G401 (cell line): ENCODE measurements at regions not wholly inside any gene's neighbourhood (a gene's known extent, or its start where the extent isn't known, plus 50 kb on each side); places are given as distances from the start of the nearest gene placed in this dataset.
"Not testable (repeated sequence)": the region's sequence is repeated elsewhere in the genome, so short reads cannot be mapped to it uniquely, and the experiment has no call there.

Experiments
- DNase-seq: peaks from one replicate; pipeline ENCODE4 v3.0.0-alpha.2; 2015; ENCODE audit warnings: low spot score
- in situ Hi-C: cut with HindIII; loops from 2 replicates; pipeline ENCODE4 v1.10.0; 2016; ENCODE audit warnings: low sequenced_read_pairs, mixed read lengths

DNA sequence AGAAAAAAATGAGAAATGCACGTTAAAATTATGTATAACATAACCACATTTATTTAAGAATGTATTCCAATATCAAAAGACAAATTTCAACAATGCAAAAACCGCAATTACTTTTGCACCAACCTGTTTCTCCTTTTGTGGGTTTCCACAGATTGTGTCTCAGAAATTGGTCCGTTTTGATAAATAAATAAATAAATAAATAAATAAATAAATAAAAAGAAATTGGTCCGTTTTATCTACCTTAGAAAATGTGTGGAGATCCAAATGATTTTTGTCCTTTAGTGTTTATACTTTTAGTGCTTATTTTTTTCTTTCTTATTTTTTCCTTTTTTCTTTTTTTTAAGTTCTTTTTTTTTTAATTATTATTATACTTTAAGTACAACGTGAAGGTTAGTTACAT is 1682.2 kb upstream of the TMEFF2 start:
- in situ Hi-C loops = no loop called here
- DNase-seq = no peak

DNA sequence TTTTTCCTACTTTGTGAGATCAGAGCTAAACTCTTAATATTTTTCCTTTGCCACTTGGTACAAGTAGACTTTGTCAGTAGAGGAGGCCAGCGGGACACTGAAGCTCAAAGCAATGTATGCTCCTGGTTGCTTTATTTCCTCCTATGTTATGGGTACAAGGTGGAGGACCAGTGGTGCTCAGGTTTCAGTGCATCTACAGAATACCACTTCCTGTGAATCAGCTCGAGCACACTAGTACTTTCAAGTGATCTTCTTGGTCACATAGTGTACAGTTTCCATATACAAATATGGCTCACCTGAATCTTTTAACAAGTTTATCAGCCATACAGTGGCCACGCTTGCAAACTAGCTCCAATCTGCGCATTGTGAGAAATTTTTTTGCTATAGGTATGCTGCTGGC is 1674.8 kb upstream of the TMEFF2 start:
- DNase-seq = no peak
- in situ Hi-C loops = no loop called here

DNA sequence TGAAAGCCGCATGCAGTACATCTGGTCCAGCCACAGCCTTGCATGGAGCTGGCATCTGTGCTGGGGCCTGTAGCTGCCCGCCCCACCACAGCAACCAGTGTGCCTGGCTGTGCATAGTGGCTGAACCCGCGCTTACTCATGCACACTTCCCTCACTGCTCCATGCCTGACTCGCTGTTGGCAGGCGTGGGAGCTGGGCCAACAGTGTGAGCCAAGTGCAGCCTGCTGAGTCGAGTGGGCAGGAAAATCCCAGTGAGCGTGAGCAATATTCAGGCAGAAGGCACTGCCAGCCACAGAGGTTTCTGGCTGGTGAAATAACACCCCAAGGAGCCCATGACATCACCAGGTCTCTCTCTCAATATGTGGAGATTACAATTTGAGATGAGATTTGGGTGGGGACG is 1674.1 kb upstream of the TMEFF2 start:
- in situ Hi-C loops = no loop called here

DNA sequence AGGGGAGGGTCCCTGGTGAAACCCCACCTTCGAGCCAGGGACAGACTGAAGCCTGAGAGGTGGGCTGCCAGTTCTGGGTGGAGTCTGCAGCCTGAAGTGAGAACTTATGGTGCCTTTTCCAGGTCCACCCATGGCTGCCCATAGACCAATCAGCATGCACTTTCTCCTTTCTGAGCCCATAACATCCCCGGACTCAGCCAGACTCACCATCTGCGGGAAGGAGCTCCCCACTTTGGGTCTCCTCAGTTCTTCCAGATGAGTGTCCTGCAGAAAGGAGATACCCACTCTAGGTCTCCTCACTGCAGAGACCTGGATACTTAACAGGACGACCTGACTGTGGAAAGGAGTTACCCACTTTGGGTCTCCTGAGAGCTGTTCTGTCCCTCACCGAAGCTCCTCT is 1673.4 kb upstream of the TMEFF2 start:
- in situ Hi-C loops = no loop called here
- no peak for DNase-seq

More for the DNA sequence above, 1674.1 kb upstream of the TMEFF2 start:
- peak; percentile 84 for DNase-seq

DNA sequence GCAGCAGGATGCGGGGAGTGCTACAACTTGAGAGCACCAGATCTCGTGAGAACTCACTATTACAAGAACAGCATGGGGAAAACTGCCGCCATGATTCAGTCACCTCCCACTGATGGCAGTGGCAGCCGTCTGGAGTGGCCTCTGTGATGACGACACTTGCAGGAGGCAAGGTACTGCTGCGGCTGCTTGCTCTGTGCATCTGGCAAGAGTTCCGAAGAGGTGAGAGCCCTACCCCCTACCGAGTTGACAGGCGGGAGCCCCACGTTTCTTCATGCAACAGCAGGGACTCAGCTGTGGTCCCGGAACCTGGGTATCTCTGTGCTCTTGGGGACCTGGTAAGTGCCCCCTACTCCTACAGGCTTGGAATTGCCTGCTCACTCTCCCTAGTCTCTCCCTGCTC is 1672.7 kb upstream of the TMEFF2 start:
- no peak for DNase-seq
- in situ Hi-C loops = no loop called here

DNA sequence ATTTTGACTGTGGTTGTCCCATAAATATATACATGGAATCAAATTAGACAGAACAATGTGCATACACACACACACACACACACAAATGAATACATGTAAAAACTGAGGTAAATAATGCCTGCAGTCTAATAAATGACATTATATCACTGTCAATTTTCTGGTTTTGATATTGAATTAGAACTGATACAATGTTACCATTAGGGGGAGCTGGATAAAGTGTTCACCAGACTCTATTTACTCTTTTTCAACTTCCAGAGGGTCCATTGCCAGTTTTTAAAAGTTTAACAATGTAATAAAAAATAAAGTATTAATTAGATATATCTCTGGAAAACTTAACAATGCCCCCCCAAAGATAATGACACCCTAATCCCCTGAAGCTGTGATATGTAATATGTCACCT is 1666.8 kb upstream of the TMEFF2 start:
- in situ Hi-C loops = no loop called here
- DNase-seq = no peak

DNA sequence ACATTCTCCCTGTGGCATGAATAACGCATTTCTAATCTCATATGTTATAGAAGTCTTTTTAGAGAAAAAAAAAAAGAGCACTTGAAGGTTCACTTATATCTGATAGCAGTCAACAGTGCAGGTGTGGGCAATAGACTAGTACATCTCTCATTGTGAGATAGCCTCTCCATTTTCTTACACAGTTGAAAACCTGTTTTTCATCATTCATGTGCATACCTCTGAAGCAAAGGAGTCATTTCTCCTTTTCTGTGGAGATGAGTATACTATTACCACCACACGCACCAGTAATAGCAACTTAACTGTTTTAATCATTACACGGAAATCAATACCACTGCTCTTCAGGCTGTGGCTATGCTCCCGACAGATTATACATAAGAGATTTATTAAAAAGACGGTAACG is 1653.3 kb upstream of the TMEFF2 start:
- no peak for DNase-seq
- in situ Hi-C loops = no loop called here

DNA sequence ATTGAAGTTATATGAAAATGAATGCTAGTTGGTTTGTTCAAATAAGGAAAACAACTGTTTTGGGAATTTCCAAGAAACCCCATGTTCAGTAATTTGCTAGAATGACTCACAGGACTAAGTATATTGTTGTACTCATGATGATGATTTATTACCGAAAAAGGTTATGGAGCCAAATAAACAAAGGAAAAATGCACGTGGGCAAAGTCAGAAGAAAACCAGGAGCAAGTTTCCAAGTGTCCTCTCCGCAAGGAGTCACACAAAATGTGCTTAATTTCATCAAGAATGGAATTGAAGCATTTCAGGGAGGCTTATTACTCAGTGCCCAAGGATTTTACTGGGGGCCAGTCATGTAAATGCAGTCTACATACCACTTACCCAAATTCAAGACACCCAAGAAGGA is 1652.4 kb upstream of the TMEFF2 start:
- in situ Hi-C loops = no loop called here
- DNase-seq = no peak

DNA sequence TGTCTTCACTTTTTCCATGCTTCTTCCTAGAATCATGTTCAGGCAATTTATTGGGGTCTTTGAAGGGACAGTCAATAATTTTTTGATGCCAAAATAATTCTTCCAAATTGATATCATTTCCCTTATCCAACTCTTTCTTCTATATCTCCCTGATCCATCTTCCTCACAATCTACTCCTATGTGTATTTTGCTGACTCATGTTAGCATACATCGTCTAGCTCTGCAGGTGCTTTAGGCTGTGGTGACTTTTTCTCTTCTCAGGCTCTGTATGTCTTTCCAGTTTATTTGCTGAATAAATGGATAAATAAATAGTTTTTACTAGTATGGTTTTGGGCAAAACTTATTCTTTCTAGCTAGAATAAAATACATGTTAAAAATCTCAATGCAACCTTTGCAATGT is 1650.9 kb upstream of the TMEFF2 start:
- DNase-seq = no peak
- in situ Hi-C loops = no loop called here

DNA sequence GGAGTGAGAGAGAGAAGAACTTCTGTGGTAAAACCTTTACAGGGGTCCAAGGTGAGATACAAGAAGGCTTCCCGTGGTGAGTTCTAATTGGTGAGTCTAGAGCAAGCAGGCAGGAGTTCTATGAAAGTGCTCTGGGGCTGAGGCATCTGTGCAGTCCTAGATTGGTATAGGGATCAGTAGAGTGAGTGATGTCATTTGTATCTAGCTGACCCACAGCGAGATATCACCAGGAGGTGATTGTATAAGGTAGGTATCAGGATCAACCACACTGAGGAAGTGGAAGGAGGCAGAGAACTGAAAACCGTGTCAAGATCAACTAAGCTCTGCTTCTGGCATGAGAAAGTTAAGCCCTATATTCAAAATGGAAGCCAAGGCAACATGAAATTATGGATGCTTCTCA is 1648.9 kb upstream of the TMEFF2 start:
- DNase-seq = no peak
- in situ Hi-C loops = no loop called here

DNA sequence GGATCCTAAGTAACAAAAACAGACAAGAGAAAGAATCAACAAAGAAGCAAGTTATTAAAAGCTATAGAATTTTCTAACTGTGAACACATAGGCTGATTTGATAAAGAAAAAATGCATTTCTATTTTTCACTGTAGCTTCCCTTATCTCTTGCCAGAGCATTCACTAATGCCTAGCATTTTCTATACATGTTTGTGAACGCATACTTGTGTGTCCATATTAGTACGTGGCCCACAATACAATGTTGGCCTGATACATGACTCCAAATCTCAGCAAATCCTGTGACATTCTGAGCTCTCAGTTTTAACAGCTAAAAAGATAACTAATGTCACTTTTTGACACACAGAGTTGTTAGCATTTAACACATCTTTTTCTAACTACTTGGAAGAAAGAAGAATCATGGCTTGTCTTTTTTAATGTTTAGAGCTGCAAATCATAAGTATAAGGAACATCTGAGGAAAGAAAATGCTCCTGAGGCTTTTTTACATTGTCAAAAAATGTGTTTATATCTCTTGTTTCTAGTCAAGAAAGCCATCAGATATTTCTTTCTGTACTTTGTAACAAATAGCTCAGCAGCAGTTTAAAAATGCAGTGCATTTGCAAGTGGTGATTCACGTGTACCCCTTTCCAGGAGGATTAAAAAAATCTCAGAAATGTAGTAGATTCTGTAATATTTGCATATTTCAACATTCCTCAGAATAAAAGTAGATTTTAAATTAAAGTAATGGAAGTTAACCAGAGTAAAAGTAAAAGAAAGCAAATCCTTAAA is 1646.8 kb upstream of the TMEFF2 start:
- in situ Hi-C loops = no loop called here
- DNase-seq = no peak

DNA sequence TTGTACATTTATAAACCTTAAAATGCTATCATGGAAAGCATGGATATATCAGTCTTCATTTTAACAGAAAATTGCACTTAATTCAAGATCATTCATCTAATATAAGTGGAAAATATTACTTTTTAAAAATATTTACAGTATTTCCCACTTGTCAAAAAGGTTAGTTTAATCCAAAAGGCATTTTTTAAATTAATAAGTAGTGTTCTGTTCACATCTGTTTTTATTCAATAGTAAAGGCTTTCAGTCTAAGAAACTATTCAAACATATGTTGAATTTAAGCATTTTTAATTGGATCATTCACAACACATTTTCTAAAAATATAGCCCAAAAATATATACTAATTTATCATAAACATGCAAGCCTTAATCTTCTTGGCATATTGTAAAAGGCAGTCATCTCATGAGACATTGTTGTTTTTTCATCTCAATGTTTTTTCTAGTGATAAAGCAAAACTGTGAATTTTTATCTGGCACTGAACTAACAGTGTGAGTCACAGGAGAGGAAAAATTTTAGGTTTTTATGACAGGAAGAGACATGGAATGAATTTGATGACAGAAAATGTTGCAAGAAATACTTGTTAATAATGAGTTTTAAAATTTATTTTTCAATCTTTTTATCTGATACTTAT is 1642.5 kb upstream of the TMEFF2 start:
- in situ Hi-C loops = no loop called here
- DNase-seq = no peak

DNA sequence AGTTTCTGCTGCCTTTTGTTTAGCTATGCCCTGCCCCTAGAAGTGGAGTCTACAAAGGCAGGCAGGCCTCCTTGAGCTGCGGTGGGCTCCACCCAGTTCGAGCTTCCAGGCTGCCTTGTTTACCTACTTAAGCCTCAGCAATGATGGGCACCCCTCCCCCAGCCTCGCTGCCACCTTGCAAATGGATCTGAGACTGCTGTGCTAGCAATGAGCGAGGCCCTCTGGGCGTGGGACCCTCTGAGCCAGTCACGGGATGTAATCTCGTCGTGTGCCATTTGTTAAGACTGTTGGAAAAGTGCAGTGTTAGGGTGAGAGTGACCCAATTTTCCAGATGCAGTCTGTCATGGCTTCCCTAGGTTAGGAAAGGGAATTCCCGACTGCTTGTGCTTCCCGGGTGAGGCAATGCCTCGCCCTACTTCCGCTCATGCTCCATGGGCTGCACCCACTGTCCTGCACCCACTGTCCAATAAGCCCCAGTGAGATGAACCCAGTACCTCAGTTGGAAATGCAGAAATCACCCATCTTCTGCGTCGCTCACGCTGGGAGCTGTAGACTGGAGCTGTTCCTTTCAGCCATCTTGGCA is 1641.8 kb upstream of the TMEFF2 start:
- in situ Hi-C loops, DNase-seq: not testable (repeated sequence)

DNA sequence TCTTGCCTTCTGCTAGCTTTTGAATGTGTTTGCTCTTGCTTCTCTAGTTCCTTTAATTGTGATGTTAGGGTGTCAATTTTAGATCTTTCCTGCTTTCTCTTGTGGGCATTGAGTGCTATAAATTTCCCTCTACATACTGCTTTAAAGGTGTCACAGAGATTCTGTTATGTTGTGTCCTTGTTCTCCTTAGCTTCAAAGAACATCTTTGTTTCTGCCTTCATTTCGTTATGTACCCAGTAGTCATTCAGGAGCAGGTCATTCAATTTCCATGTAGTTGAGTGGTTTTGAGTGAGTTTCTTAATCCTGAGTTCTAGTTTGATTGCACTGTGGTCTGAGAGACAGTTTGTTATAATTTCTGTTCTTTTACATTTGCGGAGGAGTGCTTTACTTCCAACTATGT is 1639.2 kb upstream of the TMEFF2 start:
- DNase-seq, in situ Hi-C loops: not testable (repeated sequence)

DNA sequence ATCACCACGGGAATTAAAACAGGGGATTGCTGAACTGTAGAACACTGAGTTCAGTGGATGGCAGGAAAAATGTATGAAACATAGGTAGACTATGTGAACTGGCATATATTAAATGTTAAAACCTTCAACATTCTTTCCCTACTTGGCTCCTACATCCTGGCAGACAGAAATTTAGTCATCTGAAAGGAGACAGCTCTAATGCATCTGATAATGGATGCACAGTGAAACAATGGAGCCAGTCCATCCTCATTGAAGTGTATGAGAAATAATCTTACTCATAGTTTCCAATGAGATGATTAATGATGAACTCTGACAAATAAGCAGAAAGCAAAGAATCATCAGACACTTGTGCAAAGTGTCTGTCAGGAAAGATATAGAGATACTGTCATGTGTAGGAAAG is 1629.7 kb upstream of the TMEFF2 start:
- no peak for DNase-seq

DNA sequence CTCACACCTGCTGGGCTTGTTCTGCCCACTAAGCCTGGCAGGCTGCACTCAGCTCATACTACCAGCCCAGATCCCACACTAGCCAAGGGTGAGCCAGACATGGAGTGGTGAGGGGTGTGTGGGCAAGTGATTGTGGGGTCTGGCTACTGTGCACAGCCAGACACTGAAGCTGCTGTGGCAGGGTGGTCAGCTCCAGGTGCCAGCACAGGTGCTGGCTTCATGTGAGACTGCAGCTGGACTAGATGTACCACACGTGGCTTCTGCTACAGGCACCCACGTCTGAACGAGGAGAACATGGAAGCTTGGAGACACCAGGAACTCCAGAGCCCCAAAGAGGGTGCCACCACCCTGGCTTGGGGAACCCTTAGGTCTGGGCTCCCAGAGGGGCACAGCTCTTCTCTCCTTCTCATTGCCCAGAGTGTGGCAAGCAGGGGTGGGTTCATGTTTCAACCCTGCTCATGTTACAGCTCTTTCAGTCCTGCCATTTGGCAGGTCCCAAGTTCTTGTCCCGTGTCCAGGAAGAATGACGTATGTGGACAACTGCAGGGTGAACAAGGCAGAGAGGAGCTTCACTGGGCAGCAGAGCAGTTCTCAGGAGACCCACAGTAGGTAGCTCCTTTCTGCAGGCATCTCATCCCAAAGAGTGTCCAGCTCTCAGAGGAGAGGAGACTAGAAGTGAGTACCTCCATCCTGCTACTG is 1624.2 kb upstream of the TMEFF2 start:
- in situ Hi-C loops = no loop called here
- no peak for DNase-seq

More for the DNA sequence above, 1629.7 kb upstream of the TMEFF2 start:
- in situ Hi-C loops = no loop called here

DNA sequence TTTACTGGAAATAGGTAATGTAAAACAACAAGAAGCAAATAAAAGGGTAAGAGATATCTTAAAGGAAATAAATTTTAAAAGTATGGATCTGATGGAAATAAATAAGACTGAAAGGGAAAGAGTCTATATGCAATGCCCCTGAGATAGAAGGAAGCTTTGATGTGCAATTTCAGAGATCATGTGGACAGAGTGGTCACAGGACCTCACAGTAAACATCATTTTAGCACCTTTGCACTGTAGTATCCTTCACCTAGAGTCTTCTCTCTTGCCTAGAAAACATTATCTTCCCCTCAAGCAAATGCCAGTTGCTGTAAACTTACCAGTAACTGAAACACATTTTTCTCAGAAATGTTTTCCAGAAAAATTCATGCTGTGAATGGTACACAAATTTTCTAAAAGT is 1621.3 kb upstream of the TMEFF2 start:
- no peak for DNase-seq

DNA sequence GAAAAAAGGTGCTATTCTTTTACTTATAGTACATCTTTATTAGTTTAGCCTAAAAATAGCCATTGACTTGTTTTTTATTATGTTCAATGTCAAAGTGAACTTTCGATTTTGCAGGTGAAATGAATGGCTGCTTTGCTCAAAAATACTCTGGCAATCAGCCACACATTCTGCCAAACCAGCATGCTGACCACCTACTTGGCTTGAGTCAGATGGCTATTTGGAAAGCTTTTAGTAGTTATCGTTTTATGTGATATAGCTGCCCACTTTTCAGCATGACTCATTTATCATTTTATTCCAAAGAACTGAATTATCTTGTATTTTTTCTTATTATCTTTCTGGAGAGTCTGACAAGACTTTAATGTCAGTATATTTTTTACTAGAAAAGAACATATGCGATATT is 1615.8 kb upstream of the TMEFF2 start:
- DNase-seq = peak; percentile 2
- in situ Hi-C loops = no loop called here

More for the DNA sequence above, 1621.3 kb upstream of the TMEFF2 start:
- in situ Hi-C loops = no loop called here

DNA sequence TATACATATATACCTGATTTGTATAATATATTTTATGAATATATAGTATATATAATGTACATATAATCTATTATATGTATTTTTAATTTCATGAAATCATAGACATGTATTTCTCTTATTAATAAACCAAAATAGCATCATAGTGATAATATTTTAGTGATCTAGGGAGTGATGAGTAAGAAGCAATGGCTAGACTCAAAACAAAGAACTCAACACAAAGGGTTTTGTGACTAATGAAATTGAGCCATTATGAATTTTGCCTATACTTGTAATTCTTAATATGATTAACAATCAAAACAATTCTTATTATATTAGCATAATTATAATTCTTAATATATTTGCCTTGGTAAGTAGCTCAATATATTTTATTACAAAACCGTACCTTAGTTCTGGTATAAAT is 1614.1 kb upstream of the TMEFF2 start:
- no peak for DNase-seq
- in situ Hi-C loops = no loop called here

DNA sequence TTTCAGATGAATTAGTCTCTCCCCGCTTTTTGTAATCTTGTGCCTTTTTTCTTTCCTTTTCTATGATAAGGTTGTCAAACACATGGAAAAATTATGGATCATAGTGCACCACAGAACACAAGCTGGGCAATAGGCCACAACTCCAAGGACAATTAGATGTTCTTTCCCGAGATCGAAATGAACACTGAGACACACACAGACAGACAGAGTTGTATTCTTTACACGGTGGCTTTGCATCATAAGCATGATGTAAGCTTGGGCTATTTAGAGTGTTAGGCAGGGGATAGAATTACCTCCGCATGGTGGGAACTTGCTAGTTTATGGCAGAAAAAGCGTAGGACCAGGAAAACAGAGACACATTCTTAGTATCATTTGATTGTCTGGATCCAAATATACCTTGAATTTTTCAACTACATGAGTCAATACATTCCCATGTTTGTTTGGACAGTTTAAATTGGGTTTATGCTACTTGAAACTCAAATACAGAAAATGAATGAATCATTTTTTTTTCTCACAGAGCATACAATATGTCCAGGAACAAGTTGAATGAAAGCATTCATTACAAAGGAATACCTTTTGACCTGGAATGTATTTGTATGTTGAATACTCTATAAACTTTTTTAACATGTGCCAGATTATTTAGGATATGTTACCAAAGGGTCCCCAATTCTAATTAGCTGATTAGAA is 1611.5 kb upstream of the TMEFF2 start:
- in situ Hi-C loops = no loop called here
- DNase-seq = no peak
